ENCODE measurements at regions not wholly inside any gene's neighbourhood (a gene's known extent, or its start where the extent isn't known, plus 50 kb on each side); places are given as distances from the start of the nearest gene placed in this dataset.

DNA sequence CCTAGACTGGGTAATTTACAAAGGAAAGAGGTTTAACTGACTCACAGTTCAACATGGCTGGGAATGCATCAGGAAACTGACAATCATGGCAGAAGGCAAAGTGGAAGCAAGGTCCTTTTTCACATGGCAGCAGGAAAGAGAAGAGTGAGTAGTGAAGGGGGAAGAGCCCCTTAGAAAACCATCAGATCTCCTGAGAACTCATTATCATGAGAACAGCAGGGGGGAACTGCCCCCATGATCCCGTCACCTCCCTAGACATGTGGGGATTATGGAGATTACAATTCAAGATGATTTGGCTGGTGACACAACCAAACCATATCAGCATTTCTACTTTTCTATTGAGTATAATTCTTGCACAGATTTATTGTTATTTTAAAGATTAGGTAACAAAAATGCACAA lies 822.1 kb upstream of the FLRT2 start:
- TF ChIP-seq POLR2AphosphoS5 (IDR thresholded peaks at IDR 0.05) (no peak), POLR2A (IDR thresholded peaks at IDR 0.05) (no peak), EP300 (IDR thresholded peaks at IDR 0.05) (no peak)
- TF ChIP-seq, protein P1, sequence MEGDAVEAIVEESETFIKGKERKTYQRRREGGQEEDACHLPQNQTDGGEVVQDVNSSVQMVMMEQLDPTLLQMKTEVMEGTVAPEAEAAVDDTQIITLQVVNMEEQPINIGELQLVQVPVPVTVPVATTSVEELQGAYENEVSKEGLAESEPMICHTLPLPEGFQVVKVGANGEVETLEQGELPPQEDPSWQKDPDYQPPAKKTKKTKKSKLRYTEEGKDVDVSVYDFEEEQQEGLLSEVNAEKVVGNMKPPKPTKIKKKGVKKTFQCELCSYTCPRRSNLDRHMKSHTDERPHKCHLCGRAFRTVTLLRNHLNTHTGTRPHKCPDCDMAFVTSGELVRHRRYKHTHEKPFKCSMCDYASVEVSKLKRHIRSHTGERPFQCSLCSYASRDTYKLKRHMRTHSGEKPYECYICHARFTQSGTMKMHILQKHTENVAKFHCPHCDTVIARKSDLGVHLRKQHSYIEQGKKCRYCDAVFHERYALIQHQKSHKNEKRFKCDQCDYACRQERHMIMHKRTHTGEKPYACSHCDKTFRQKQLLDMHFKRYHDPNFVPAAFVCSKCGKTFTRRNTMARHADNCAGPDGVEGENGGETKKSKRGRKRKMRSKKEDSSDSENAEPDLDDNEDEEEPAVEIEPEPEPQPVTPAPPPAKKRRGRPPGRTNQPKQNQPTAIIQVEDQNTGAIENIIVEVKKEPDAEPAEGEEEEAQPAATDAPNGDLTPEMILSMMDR (IDR thresholded peaks at IDR 0.05) = no peak

Data from upper lobe of left lung (tissue), 4 donors.